ENCODE measurements at regions not wholly inside any gene's neighbourhood (a gene's known extent, or its start where the extent isn't known, plus 50 kb on each side); places are given as distances from the start of the nearest gene placed in this dataset.

GRCh38 chr2:18365342-18365741 is 195.1 kb downstream of the RDH14 start:
- Histone ChIP-seq H3K27ac (no peak overlapping the region), H3K4me3 (no peak overlapping the region), H3K4me1 (replicated peaks in 1 of 2) (peaks cover 3 to 6% of the 10 kb centered on the region in 2 donors)
- in situ Hi-C loops (cut with MboI; ENCODE audit: low pct_unique_long_range_greater_than_20kb in 2 of 9, low sequenced_read_pairs in 9 of 9, unreplicated experiment in 9 of 9), result loop anchor here in 2 of 9 experiments (25.0 kb wide), 1 partner anchor 503 kb away; no protein-coding TSS in a partner anchor
- 17 to 60% (median 50%) methylated on average over 1 to 2 of the region's 2 CpGs; no CpG with 5 or more reads in 6 of the 10 experiments for WGBS, 10 experiments
- peak in 5 of 8 experiments; percentile 41 to 84 (median 56) for ATAC-seq (replicated peaks in 6 of 8)

- Histone ChIP-seq H3K4me3 (no peak overlapping the region), H3K4me1 (replicated peaks in 1 of 2) (peaks cover 3 to 6% of the 10 kb centered on the region in 2 donors), H3K27ac (no peak overlapping the region)
- WGBS, 10 experiments, result 50 to 100% (median 92%) methylated on average over 2 to 3 of the region's 3 CpGs; no CpG with 5 or more reads in 6 of the 10 experiments
- peak in 1 of 8 experiments; percentile 15 for ATAC-seq (replicated peaks in 6 of 8)
- in situ Hi-C loops (cut with MboI; ENCODE audit: low pct_unique_long_range_greater_than_20kb in 2 of 9, low sequenced_read_pairs in 9 of 9, unreplicated experiment in 9 of 9), result loop anchor here in 2 of 9 experiments (25.0 kb wide), 1 partner anchor 501 kb away; no protein-coding TSS in a partner anchor
Observed at GRCh38 chr2:18363348-18363747, 197.1 kb downstream of the RDH14 start.

- in situ Hi-C loops (cut with MboI; ENCODE audit: low pct_unique_long_range_greater_than_20kb in 2 of 9, low sequenced_read_pairs in 9 of 9, unreplicated experiment in 9 of 9), result loop anchor here in 2 of 9 experiments (25.0 kb wide), 1 partner anchor 500 kb away; no protein-coding TSS in a partner anchor
- ATAC-seq (replicated peaks in 6 of 8), result peak in 3 of 8 experiments; percentile 50 to 98 (median 88)
- Histone ChIP-seq H3K4me1 (replicated peaks in 1 of 2) (peaks cover 3 to 6% of the 10 kb centered on the region in 2 donors), H3K27ac (no peak overlapping the region), H3K4me3 (no peak overlapping the region)
- WGBS, 10 experiments, result 0 to 100% (median 96%) methylated on average over 1 of the region's 1 CpG; no CpG with 5 or more reads in 2 of the 10 experiments
Observed at GRCh38 chr2:18362696-18363095, 197.8 kb downstream of the RDH14 start.

DNA sequence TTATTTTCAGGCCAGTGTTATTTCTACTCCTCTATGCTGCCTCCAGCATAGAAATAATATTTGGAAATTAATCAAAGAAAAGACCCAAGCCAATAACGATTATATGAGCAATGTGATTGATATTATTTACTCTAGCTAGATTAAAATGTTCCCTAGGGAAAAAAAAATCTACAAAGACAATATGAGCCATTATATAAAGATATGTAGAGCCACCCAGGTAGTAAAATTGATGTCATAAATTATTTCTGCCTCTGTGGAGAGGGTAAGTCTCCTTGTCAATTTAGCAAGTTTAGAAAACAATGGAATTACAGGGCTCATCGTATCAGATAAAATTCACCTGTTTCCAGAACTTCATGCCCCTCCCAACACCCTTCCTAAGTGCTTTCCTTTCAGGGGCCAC is 202.9 kb downstream of the RDH14 start:
- in situ Hi-C loops (cut with MboI; ENCODE audit: low pct_unique_long_range_greater_than_20kb in 2 of 9, low sequenced_read_pairs in 9 of 9, unreplicated experiment in 9 of 9), result loop anchor here in 2 of 9 experiments (25.0 kb wide), 1 partner anchor 495 kb away; no protein-coding TSS in a partner anchor
- no peak overlapping the region for H3K4me3 ChIP-seq
- ATAC-seq (replicated peaks in 6 of 8), result no peak
- WGBS, 10 experiments, result 40 to 87% (median 74%) methylated on average over 1 to 2 of the region's 2 CpGs; no CpG with 5 or more reads in 2 of the 10 experiments
- H3K27ac ChIP-seq, result no peak overlapping the region
- no peaks in the 10 kb centered on the region for H3K4me1 ChIP-seq (replicated peaks in 1 of 2)

GRCh38 chr2:18356676-18357075 is 203.8 kb downstream of the RDH14 start:
- ATAC-seq (replicated peaks in 6 of 8), result peak in 3 of 8 experiments; percentile 41 to 97 (median 50)
- no peak overlapping the region for H3K27ac ChIP-seq
- no peak overlapping the region for H3K4me3 ChIP-seq
- H3K4me1 ChIP-seq (replicated peaks in 1 of 2), result no peaks in the 10 kb centered on the region
- in situ Hi-C loops (cut with MboI; ENCODE audit: low pct_unique_long_range_greater_than_20kb in 2 of 9, low sequenced_read_pairs in 9 of 9, unreplicated experiment in 9 of 9), result loop anchor here in 2 of 9 experiments (25.0 kb wide), 1 partner anchor 494 kb away; no protein-coding TSS in a partner anchor
- WGBS, 10 experiments, result 20 to 100% (median 64%) methylated on average over 1 to 2 of the region's 2 CpGs

- no peak overlapping the region for H3K4me3 ChIP-seq
- H3K27ac ChIP-seq, result no peak overlapping the region
- ATAC-seq (replicated peaks in 6 of 8), result peak in 1 of 8 experiments; percentile 31
- 43 to 86% (median 61%) methylated on average over 1 of the region's 1 CpG; no CpG with 5 or more reads in 4 of the 10 experiments for WGBS, 10 experiments
- in situ Hi-C loops (cut with MboI; ENCODE audit: low pct_unique_long_range_greater_than_20kb in 2 of 9, low sequenced_read_pairs in 9 of 9, unreplicated experiment in 9 of 9), result no loop called here
- peaks cover 0 to 7% of the 10 kb centered on the region in 2 donors for H3K4me1 ChIP-seq (replicated peaks in 1 of 2)
Observed at GRCh38 chr2:18349421-18349820, 211.0 kb downstream of the RDH14 start.

- H3K4me3 ChIP-seq, result no peak overlapping the region
- H3K27ac ChIP-seq, result no peak overlapping the region
- WGBS, 10 experiments, result 5 to 100% (median 71%) methylated on average over 1 to 3 of the region's 3 CpGs
- peaks cover 0 to 7% of the 10 kb centered on the region in 2 donors for H3K4me1 ChIP-seq (replicated peaks in 1 of 2)
- in situ Hi-C loops (cut with MboI; ENCODE audit: low pct_unique_long_range_greater_than_20kb in 2 of 9, low sequenced_read_pairs in 9 of 9, unreplicated experiment in 9 of 9), result no loop called here
- ATAC-seq (replicated peaks in 6 of 8), result peak in 7 of 8 experiments; percentile 21 to 82 (median 67)
Observed at GRCh38 chr2:18346874-18347273, 213.6 kb downstream of the RDH14 start.

DNA sequence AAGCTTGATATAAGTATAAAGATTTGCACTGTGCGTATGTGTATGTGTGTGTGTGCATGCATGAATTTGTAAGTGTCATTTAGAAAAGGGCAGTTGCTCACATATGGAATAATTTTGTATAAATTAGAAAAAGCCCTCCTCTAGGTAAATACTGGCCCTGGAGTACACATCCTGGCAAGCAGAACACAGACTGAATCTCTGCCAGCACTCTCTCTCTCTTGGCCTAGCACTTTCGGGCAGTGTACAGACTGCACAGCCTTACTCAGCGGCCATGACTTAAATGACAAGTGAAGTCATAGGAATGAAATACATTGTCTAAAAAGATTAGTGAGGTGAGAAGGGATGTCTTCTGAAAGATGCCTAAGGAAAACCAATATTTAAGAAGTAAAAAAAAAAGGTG is 214.1 kb downstream of the RDH14 start:
- Histone ChIP-seq H3K4me1 (replicated peaks in 1 of 2) (peaks cover 0 to 7% of the 10 kb centered on the region in 2 donors), H3K4me3 (no peak overlapping the region), H3K27ac (no peak overlapping the region)
- 32 to 100% (median 91%) methylated on average over 1 to 3 of the region's 3 CpGs; no CpG with 5 or more reads in 2 of the 10 experiments for WGBS, 10 experiments
- ATAC-seq (replicated peaks in 6 of 8), result peak in 7 of 8 experiments; percentile 23 to 83 (median 53)
- in situ Hi-C loops (cut with MboI; ENCODE audit: low pct_unique_long_range_greater_than_20kb in 2 of 9, low sequenced_read_pairs in 9 of 9, unreplicated experiment in 9 of 9), result no loop called here

- in situ Hi-C loops (cut with MboI; ENCODE audit: low pct_unique_long_range_greater_than_20kb in 2 of 9, low sequenced_read_pairs in 9 of 9, unreplicated experiment in 9 of 9), result no loop called here
- Histone ChIP-seq H3K27ac (no peak overlapping the region), H3K4me1 (replicated peaks in 1 of 2) (peaks cover 0 to 7% of the 10 kb centered on the region in 2 donors), H3K4me3 (no peak overlapping the region)
- peak in 5 of 8 experiments; percentile 32 to 93 (median 81) for ATAC-seq (replicated peaks in 6 of 8)
- WGBS, 10 experiments, result 62 to 98% (median 92%) methylated on average over 2 to 5 of the region's 5 CpGs; no CpG with 5 or more reads in 4 of the 10 experiments
Observed at GRCh38 chr2:18345848-18346247, 214.6 kb downstream of the RDH14 start.

DNA sequence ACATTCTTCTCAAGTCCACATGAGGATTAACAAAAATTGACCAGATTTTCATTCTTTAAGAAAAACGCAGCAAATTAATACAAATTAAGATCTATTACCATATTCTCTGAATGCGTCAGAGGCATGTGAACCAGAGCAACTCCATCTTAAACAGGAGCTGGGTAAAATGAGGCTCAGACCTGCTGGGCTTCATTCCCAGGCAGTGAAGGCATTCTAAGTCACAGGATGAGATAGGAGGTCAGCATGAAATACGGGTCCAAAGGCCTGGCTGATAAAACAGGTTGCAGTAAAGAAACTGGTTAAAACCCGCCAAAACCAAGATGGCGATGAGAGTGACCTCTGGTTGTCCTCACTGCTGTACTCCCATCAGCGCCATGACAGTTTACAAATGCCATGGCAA is 217.6 kb downstream of the RDH14 start:
- WGBS, 10 experiments, result 33 to 90% (median 79%) methylated on average over 1 to 6 of the region's 6 CpGs
- Histone ChIP-seq H3K27ac (no peak overlapping the region), H3K4me3 (no peak overlapping the region), H3K4me1 (replicated peaks in 1 of 2) (peaks cover 0 to 7% of the 10 kb centered on the region in 2 donors)
- no peak for ATAC-seq (replicated peaks in 6 of 8)
- in situ Hi-C loops (cut with MboI; ENCODE audit: low pct_unique_long_range_greater_than_20kb in 2 of 9, low sequenced_read_pairs in 9 of 9, unreplicated experiment in 9 of 9), result no loop called here

DNA sequence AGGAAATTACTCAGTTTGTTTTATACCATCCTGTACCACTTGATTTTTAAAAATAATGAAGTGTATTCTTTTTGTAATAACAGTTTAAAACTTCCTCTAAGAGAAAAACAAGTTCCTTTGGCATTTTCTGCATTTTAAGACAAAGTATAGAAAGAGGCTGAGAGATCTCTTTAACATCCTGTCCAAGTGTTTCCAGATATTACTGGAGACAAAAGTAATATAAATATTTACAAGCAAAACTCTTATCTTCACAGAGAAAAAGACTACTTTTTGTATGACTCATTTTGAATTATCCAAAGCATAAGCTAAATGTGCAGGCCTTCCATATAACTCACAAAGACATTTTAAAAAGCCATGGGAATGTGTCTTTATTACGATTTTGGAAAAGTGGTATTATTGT is 221.1 kb downstream of the RDH14 start:
- Histone ChIP-seq H3K4me3 (no peak overlapping the region), H3K4me1 (replicated peaks in 1 of 2) (no peaks in the 10 kb centered on the region), H3K27ac (no peak overlapping the region)
- no peak for ATAC-seq (replicated peaks in 6 of 8)
- in situ Hi-C loops (cut with MboI; ENCODE audit: low pct_unique_long_range_greater_than_20kb in 2 of 9, low sequenced_read_pairs in 9 of 9, unreplicated experiment in 9 of 9), result no loop called here
- WGBS, 10 experiments, result 18 to 87% (median 65%) methylated on average over 1 of the region's 1 CpG; no CpG with 5 or more reads in 3 of the 10 experiments

GRCh38 chr2:18336975-18337374 is 223.5 kb downstream of the RDH14 start:
- WGBS, 10 experiments, result 25 to 67% (median 32%) methylated on average over 1 to 2 of the region's 2 CpGs; no CpG with 5 or more reads in 6 of the 10 experiments

DNA sequence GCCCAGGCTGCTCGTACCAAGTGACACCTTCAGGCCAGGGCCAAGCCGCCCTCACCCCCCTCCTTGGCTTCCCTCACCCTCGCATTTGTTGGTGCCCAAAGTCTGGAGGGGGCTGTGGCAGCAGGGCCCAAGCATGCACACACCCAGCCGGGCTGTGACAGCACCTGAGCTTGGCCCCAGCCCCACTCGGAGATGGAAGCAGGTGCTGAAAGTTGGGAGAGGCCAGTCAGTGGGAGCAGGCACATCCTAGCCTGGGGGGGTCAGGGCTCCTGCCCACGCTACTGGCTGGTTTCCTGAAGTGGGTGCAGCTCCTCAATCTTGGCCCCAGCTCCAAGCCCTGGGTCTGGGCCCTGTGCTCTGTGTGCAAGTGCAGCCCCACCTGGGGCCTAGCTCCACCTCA is 228.0 kb downstream of the RDH14 start:
- H3K4me1 ChIP-seq (replicated peaks in 1 of 2), result no peaks in the 10 kb centered on the region
- no peak for ATAC-seq (replicated peaks in 6 of 8)
- H3K27ac ChIP-seq, result no peak overlapping the region
- no peak overlapping the region for H3K4me3 ChIP-seq
- in situ Hi-C loops (cut with MboI; ENCODE audit: low pct_unique_long_range_greater_than_20kb in 2 of 9, low sequenced_read_pairs in 9 of 9, unreplicated experiment in 9 of 9), result no loop called here
- 70% methylated on average over 2 of the region's 6 CpGs; no CpG with 5 or more reads in 9 of the 10 experiments for WGBS, 10 experiments

More at GRCh38 chr2:18336975-18337374, 223.5 kb downstream of the RDH14 start:
- no peak for ATAC-seq (replicated peaks in 6 of 8)
- in situ Hi-C loops (cut with MboI; ENCODE audit: low pct_unique_long_range_greater_than_20kb in 2 of 9, low sequenced_read_pairs in 9 of 9, unreplicated experiment in 9 of 9), result no loop called here
- Histone ChIP-seq H3K4me1 (replicated peaks in 1 of 2) (no peaks in the 10 kb centered on the region), H3K27ac (no peak overlapping the region), H3K4me3 (no peak overlapping the region)

DNA sequence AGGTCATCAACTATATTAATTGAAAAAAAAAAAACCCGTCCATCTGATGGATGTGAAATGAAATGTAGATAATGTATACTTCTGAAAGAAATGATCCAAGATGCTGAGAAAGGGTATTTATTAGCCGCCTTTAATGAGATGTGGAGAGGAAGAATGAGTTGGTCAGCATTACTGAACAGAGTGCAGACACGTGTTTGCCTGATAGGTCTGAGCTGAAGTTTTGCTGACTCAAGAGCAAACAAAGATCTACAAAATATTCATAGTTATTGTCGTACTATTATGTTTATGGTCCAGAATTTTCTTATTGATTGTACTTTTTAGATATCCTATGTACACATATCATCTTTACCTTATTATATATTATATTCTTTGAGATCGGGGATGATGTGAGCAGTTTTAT is 235.3 kb downstream of the RDH14 start:
- ATAC-seq (replicated peaks in 6 of 8), result no peak
- H3K4me3 ChIP-seq, result no peak overlapping the region
- in situ Hi-C loops (cut with MboI; ENCODE audit: low pct_unique_long_range_greater_than_20kb in 2 of 9, low sequenced_read_pairs in 9 of 9, unreplicated experiment in 9 of 9), result no loop called here
- WGBS, 10 experiments, result 40 to 78% (median 66%) methylated on average over 1 to 5 of the region's 5 CpGs
- no peak overlapping the region for H3K27ac ChIP-seq
- no peaks in the 10 kb centered on the region for H3K4me1 ChIP-seq (replicated peaks in 1 of 2)
